NCI-H345 treated with DMSO at 0.1 percent for 48 hours (cell line): ENCODE measurements at regions not wholly inside any gene's neighbourhood (a gene's known extent, or its start where the extent isn't known, plus 50 kb on each side); places are given as distances from the start of the nearest gene placed in this dataset.

ENCODE experiments used
- DNase-seq: peaks from one replicate; lab custom pipeline; 2025; ENCODE audit not compliant: unreplicated experiment; lab: John Stamatoyannopoulos, UW

- DNase-seq, result no peak
These were observed 79.6 kb upstream of the ADRA1B start for GRCh38 chr5:159836691-159837090.

GRCh38 chr5:159837860-159838259 lies 78.4 kb upstream of the ADRA1B start:
- no peak for DNase-seq

- no peak for DNase-seq
These were observed 77.6 kb upstream of the ADRA1B start for GRCh38 chr5:159838551-159839222.

GRCh38 chr5:159844267-159845121 lies 71.8 kb upstream of the ADRA1B start:
- DNase-seq, result no peak

- DNase-seq, result no peak
These were observed 66.7 kb upstream of the ADRA1B start for GRCh38 chr5:159849437-159850083.

GRCh38 chr5:159850160-159850559 lies 66.1 kb upstream of the ADRA1B start:
- no peak for DNase-seq

- DNase-seq, result no peak
These were observed 65.2 kb upstream of the ADRA1B start for GRCh38 chr5:159851053-159851452.

- no peak for DNase-seq
These were observed 61.4 kb upstream of the ADRA1B start for GRCh38 chr5:159854916-159855315.

GRCh38 chr5:159855476-159856191 lies 60.6 kb upstream of the ADRA1B start:
- no peak for DNase-seq

GRCh38 chr5:159858871-159859270 lies 57.4 kb upstream of the ADRA1B start:
- no peak for DNase-seq

GRCh38 chr5:159861086-159861485 lies 55.2 kb upstream of the ADRA1B start:
- no peak for DNase-seq

GRCh38 chr5:159864885-159865691 lies 51.2 kb upstream of the ADRA1B start:
- DNase-seq, result no peak

- DNase-seq, result no peak
These were observed 50.2 kb upstream of the ADRA1B start for GRCh38 chr5:159866093-159866492.
